ENCODE measurements at regions not wholly inside any gene's neighbourhood (a gene's known extent, or its start where the extent isn't known, plus 50 kb on each side); places are given as distances from the start of the nearest gene placed in this dataset.
"Not testable (repeated sequence)": the region's sequence is repeated elsewhere in the genome, so short reads cannot be mapped to it uniquely, and the experiment has no call there.

GRCh38 chr7:89621925-89622641 lies 532.2 kb upstream of the STEAP1 start:
- DNase-seq, result no peak

- DNase-seq, result peak; percentile 44
These were observed 531.1 kb upstream of the STEAP1 start for GRCh38 chr7:89623018-89623672.

DNA sequence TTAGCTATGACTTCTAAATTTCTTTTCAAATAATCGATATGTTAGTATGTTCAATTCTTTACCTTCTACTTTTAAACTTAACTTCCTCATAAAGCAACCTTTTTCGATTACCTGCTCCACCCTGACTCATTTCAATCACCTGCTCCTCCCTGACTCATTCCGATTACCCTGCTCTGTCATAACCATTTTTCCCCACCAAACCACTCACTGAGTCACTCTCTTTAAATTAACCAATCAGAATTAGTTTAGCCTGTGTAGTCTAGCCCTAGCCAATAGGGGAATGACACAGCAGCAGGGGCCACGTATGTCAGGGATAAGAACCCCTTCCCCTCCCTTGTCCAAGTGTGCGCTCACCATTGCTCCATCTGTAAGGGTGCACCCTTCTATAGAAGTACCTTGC lies 530.1 kb upstream of the STEAP1 start:
- not testable (repeated sequence) for DNase-seq

GRCh38 chr7:89648509-89648908 lies 505.8 kb upstream of the STEAP1 start:
- DNase-seq, result no peak

GRCh38 chr7:89655946-89656345 lies 498.3 kb upstream of the STEAP1 start:
- no peak for DNase-seq

- DNase-seq, result no peak
These were observed 492.4 kb upstream of the STEAP1 start for GRCh38 chr7:89661876-89662275.

DNA sequence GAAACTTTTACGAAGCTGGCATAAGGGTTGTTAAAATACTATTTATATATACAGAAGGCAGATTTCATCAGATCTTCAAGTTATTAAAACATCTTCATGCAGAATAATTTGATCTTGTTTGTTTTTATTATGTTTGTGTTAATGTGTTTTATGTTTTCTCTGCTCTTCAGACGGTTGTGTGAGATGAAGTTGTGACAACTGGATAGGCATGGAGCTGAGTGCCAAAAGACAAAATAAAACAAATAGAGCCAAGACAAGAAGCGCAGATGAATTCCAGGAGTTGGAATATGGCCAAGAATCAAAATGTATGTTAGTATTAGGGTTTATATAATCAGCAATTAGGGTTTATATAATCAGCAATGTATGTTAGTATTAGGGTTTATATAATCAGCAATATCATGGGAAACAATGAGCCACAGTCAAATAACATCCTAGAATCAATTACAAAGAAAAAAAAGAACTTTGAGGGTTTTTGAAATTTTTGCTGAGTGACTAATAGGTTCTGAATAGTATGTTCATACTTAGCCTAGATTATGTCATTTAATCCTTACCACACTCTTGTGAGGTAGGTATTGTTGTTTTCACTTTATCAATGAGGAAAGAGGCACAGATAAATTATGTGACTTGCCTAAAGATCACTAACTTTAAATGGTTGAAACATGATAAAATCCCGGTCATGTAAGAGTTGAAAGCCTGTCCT lies 488.0 kb upstream of the STEAP1 start:
- DNase-seq, result no peak

GRCh38 chr7:89680161-89680560 lies 474.1 kb upstream of the STEAP1 start:
- no peak for DNase-seq

DNA sequence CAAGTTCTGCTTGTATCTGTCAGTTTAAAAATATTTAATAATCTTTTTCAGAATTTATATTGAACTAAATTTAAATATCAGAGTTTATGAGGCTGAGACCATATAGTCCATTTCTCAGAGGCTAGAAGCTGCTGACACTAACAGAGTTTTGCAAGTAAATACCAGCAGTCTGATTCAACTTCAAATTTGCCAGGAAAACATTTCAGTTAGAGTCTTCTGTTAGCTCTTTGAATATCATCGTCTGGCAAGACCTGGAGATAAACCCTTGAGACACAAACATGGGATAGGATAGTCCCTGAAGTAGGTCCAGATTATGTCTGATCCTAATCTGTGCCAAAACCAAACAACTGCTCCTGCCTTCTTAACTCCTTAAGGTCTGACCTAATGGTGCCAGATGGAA lies 472.8 kb upstream of the STEAP1 start:
- DNase-seq, result no peak

DNA sequence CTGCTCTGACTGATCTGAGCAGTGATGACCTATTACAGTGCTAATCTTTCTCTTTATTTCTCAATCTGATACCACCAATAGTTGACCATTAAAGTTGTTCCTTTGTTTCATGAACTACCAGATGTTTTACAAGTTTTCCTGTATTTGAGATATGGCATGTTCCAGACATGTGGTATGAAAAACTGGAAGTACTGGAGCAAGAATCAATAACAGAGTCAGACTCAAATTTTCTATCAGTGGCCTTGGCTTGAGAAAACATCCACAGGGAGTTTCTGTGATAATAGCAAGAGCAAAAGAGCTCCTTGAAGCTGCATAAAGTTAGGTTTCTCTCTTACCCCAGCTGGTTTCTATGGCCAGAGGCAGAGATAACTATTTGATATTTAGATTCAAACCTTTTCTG lies 469.0 kb upstream of the STEAP1 start:
- DNase-seq, result no peak

GRCh38 chr7:89687211-89687610 lies 467.1 kb upstream of the STEAP1 start:
- no peak for DNase-seq

- no peak for DNase-seq
These were observed 459.0 kb upstream of the STEAP1 start for GRCh38 chr7:89695241-89695640.

DNA sequence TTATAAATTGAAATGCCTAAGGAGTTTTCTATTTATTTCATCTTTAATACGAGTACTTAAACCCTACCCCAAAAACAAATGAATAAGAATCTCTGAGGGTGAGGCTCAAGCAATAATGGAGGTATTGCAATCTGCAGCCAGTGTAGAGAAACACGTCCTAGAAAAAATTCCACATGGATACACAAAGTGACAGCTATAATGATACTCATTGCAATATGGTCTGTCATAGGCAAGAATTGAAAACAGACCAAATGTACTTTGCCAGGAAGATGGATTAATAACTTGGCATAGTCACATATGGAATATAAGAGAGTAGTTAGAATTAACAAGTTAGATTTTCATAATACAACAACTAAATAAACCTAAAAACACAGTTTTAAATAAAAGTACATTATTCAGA lies 440.1 kb upstream of the STEAP1 start:
- DNase-seq, result no peak

- DNase-seq, result not testable (repeated sequence)
These were observed 435.3 kb upstream of the STEAP1 start for GRCh38 chr7:89718941-89719340.

- no peak for DNase-seq
These were observed 425.8 kb upstream of the STEAP1 start for GRCh38 chr7:89728481-89728880.

DNA sequence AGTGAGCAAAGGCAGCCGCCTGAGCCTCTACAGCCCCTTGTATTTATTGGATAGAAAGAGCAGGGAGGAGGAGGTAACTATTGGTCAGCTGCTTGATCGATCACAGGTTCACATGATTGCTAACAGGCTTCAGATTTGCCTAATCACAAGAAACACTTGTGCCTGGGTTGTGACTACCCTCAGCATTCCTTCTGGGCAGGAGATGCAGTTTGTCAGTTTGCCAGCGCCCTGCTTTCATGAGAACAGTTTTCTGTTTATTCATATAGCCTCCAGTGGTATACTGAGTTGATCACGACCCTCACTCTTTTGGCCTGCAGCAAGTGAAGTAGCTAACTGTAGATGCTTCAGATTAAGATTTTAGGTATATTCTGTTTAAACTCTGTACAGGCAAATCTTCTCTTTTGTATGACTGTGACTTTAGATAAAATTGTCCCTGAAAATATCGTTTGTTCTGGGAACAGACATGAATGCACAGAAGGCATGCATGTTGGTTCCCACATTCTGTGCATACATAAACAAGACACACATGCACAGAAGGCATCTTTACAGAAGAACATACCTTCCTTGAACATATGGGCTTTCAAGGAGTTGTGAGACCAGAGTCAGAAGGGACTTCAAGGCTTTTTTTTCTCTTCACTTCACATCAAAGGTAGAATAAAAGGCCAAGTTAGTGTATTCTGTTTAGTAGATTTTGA lies 422.4 kb upstream of the STEAP1 start:
- no peak for DNase-seq

DNA sequence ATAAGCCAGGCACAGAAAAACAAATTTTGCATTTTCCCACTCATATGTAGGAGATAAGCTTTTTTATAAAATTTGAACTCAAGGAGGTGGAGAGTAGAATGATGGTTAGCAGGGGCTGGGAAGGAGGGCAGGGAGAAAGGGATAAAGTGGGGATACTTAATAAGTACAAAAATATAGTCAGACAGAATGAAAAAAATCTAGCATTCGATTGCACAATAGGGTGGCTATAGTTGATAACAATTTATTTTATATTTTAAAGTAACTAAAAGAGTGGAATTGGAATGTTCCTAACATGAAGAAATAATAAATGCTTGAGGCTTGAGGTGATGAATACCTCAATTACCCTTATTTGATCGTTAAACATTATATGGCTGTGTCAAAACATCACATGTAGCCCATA lies 415.7 kb upstream of the STEAP1 start:
- DNase-seq, result no peak

- no peak for DNase-seq
These were observed 396.4 kb upstream of the STEAP1 start for GRCh38 chr7:89757910-89758309.

DNA sequence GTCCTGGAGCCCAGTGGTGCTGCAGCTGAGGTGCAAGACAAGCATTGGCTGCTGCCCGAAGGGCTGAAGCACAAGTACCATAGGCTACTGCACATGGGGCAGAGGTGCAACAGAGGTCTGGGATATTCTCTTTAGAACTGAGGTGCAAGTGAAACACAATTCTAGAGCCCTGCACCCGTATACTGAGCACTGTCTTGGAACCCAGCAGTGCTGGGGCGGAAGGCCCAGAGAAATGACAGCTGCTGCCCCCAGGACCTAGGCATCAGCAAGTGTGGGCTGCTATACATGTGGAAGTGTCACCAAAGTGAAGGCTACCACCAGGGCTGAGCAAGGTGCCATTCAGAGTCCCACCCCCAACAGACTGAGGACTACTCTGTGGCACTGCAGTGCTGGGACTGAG lies 393.6 kb upstream of the STEAP1 start:
- no peak for DNase-seq

- DNase-seq, result no peak
These were observed 393.1 kb upstream of the STEAP1 start for GRCh38 chr7:89761173-89761572.

DNA sequence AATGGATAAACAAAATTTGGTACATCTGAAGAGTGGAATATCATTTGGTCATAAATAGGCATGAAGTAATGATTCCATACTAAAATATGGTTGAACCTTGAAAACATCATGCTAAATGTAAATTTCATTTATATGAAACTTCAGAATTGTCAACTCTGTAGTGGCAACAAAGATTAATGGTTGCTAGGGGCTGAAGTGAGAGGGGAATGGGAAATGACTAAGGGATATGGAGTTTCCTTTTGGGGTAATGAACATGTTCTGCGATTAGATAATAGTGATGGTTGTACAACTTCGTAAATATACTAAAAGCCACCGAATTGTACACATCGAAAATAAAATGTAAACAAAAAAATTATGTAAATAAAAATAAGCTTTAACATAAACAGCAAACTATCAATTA lies 384.1 kb upstream of the STEAP1 start:
- DNase-seq, result no peak

DNA sequence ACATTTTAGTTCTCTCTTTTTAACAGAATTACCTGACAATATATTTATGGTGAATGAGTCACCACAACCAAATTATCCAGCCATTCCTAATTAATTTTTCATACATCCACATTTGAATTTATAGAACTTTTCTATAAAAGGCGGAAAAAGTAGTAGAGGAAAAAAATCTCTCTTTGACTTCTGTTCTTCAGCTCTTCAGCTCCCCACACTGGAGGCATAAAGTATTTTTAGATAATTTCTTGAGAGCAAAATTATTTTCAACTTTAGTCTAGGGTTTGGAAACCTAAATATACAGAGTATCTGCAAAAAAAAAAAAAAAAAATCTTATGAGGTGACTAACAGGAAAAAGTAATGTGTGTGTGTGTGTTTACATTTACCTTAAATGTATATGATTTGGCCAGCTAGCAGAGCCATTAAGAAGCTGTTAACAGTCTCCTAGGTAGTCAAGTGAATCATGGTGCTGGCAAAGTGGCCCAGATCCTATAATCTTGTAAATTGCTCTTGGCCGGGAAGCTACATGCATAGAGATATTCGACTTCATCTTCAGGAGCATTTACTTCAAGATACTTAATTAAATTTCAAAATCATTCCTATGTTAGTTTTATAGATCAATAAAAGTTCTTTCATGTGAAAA lies 383.1 kb upstream of the STEAP1 start:
- DNase-seq, result no peak

- no peak for DNase-seq
These were observed 382.0 kb upstream of the STEAP1 start for GRCh38 chr7:89772276-89772675.

Data from NCI-H510A treated with DMSO at 0.1 percent for 48 hours (cell line).